Stimulated activated naive CD8-positive, alpha-beta T cell treated with anti-CD3 and anti-CD28 coated beads, Interleukin-15, Interleukin-2, amounts not matched to agents 100 U/mL and 50 U/mL, for 24 hours (primary cell): ENCODE measurements at regions not wholly inside any gene's neighbourhood (a gene's known extent, or its start where the extent isn't known, plus 50 kb on each side); places are given as distances from the start of the nearest gene placed in this dataset.

Experiments used
- ATAC-seq: fragments of 150-1000 bp; cut with Tn5 transposase; one replicate; pipeline ENCODE4 v1.10.0; 2021
- DNase-seq: peaks from one replicate; pipeline ENCODE4 v3.0.0; 2021

DNA sequence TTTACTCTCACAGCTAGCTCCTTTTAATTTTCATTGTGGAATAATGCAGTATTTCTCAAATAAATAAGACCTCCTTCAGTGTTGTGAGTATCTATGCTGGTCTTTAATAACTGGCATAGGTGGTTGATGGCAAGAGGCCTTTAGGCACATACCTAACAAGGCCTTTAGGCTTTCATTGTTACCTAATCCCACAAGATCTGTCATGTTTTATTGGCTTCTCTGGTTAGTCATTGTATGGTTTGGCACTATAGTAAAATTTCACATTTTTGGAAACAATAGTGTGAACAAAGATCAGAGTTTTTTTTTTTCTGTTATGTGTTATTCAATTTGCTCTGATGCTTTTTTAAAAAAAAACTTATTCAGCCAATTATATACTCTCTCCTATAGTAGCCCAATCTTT is 89.8 kb upstream of the NEUROD1 start:
- DNase-seq: no peak
- ATAC-seq: no peak

- ATAC-seq (no peak), DNase-seq (no peak)
Measured at GRCh38 chr2:181771356-181771755, 91.0 kb upstream of the NEUROD1 start.

DNA sequence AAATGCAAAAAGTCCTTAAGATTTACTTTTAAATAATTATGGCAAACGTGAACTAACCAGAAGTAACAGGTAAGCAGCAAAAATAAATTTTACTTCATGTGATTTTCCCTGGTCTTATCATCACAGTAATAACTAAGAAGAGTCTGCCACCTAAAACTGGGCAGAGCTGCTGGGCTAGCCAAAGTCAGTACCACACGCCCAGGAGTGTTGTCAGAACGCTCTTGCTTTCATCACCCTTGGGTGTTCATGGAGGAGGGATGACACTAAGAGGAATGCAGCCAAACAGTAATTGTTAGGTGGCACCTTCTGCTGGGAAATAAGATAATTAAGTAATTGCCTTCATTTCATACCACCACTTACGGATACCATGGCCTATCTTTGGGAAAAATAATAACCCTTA is 92.0 kb upstream of the NEUROD1 start:
- ATAC-seq: no peak

GRCh38 chr2:181772777-181773176 is 92.5 kb upstream of the NEUROD1 start:
- ATAC-seq: no peak
- no peak for DNase-seq

More for the DNA sequence above, 92.0 kb upstream of the NEUROD1 start:
- no peak for DNase-seq

DNA sequence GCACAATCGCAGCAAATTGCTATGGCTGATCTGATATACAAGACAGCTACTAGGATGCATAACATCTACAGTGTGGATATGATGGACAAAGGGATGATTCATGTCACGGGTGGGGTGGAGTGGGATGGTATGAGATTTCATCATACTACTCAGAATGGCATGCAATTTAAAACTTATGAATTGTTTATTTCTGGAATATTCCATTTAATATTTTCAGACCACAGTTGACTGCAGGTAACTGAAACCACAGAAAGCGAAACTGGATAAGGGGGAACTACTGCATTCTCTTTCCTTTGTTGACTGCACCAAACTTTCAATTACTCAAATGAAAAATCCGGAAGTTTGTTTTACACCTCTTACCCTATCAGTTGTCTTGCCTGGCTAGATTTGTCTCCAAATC is 94.4 kb upstream of the NEUROD1 start:
- ATAC-seq: no peak
- DNase-seq: no peak

- ATAC-seq (no peak), DNase-seq (no peak)
Measured at GRCh38 chr2:181776336-181776735, 96.0 kb upstream of the NEUROD1 start.

GRCh38 chr2:181777734-181778133 is 97.4 kb upstream of the NEUROD1 start:
- DNase-seq (no peak), ATAC-seq (no peak)

DNA sequence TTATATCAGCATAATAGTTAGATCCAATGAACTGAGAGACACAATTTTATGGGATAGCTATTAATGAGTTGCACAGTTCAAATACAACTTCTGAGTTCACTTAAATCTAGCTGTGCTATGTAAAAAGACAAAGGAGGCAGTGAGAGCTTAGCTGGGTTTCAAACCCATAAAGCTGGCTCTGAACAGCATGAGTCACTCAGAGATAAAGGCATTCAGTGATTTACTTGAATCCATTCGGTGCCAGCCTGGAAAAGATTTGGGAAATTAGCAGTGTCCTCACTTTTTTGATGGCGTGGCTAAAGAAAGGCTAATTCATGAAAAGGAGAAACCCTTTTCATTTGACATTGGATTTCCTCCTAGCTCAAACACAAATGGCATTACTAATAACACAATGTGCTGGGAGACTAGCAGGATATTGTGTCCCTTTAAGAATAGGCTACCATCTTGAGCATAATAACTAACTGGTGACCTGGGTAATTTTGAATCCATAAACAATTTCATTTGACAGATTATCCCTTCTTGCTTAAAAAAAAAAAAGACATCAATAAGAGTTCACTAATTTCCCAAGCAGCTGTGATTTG is 98.4 kb upstream of the NEUROD1 start:
- DNase-seq: no peak
- ATAC-seq: no peak

GRCh38 chr2:181779288-181780021 is 99.1 kb upstream of the NEUROD1 start:
- ATAC-seq (peak; percentile 14), DNase-seq (no peak)

DNA sequence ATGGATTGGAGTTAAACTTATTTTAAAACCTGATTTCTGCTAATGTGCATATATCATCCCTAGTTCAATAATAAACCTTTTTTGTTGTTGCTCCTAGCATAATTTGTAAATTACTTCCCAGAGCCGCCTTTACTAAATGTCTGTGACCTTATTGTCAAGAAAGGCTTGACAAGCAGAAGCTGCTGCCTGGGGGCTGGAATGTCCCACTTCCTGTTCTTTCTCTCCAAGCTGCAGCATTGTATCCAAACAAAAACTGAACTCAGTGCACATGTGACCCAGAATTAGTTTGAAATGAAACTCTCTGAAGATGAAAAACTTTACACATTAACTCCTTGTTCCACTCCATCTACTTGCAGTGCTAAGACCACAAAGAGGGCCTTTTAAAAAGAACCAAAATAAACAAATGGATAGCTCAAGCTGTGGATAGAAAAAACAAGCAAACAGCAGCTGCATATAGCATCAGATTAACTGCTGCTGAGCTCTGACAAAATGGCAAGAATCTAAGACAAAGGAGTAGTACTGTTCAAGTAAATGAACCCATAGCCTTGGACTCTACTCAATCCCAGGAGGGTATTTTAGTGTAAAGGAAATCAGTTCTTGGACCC is 99.8 kb upstream of the NEUROD1 start:
- DNase-seq (no peak), ATAC-seq (no peak)

GRCh38 chr2:181780657-181781056 is 100.3 kb upstream of the NEUROD1 start:
- ATAC-seq: no peak
- no peak for DNase-seq

- ATAC-seq: peak; percentile 23
- DNase-seq: no peak
Measured at GRCh38 chr2:181781078-181781786, 100.9 kb upstream of the NEUROD1 start.

DNA sequence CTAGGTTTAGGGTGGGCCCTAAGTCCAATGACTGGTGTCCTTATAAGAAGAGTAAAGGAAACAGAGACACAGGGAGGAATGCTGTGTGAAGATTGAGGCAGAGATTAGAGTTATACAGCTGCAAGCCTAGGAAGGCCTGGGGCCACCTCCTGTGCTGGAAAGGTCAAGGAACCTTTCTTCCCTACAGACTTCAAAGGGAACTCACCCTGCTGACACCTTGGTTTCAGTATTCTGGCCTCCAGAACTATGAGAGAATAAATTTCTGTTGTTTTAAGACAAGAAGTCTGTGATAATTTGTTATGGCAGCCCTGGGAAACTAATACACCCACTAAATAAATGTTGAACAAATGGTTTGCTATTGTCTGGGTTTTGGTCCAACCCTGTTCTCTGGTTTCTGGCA is 102.3 kb upstream of the NEUROD1 start:
- no peak for ATAC-seq
- DNase-seq: no peak

DNA sequence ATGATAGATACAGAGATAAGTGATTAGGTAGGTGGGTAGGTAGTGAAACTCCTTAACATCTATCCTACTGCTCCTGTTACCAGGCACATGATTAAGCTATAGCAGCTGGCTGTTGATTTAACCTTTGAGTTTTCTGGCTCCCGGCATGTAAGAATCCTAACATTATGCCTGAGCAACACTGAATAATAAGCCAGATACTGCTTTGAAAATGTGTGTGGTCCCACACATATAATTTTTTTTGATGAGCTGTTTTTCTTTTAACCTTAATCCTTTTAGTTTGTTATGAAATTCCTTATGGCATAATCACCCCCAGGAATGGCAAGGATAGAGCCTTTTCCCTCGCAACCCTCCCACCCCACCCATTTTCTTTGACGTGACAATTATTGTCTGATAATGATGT is 104.2 kb upstream of the NEUROD1 start:
- DNase-seq: no peak

GRCh38 chr2:181785691-181786344 is 105.5 kb upstream of the NEUROD1 start:
- ATAC-seq: no peak
- no peak for DNase-seq

More for the DNA sequence above, 104.2 kb upstream of the NEUROD1 start:
- no peak for ATAC-seq

DNA sequence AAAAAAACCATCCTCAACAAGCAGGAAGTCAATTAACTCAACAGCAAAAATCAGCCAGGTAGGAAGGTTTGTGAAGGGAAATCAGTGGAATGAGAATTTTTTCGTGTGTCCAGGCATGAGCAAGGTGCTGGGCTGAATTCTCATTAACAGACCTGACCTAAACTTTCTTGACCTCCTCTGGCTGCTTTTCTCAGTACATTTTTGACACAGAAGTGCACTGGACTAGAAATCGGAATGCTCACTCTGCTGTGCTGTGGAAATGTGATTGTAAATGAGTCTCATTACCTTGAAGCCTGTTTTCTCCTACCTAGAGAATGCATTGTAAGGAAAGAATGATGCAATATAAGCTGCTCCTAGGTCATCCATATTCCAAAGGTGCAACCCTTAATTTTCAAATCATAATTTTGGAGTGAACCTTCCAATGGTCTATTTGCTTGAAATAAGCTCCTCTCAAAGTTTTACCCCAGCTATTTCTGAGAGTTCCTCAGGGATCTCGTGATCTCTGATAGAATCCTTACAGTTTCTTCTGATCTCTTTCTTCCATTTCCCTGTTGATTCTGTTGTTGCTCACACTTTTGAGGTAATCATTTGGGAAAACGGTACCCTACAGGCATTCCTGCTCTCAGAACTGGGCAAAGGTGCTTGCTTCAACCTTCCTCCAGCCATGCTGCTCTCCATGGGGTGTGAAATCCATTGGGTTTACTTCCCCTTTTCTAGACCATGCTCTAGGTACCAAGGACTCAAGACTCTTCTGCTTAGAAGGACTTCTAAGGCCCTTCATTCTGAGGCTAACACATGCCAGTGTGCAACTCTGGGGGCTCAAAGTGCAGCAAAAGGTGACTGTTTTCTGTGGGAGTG is 104.9 kb upstream of the ITPRID2 start:
- no peak for DNase-seq
- no peak for ATAC-seq

GRCh38 chr2:181787310-181788048 is 104.1 kb upstream of the ITPRID2 start:
- no peak for ATAC-seq
- DNase-seq: no peak

GRCh38 chr2:181788897-181789555 is 102.5 kb upstream of the ITPRID2 start:
- ATAC-seq (no peak), DNase-seq (no peak)

DNA sequence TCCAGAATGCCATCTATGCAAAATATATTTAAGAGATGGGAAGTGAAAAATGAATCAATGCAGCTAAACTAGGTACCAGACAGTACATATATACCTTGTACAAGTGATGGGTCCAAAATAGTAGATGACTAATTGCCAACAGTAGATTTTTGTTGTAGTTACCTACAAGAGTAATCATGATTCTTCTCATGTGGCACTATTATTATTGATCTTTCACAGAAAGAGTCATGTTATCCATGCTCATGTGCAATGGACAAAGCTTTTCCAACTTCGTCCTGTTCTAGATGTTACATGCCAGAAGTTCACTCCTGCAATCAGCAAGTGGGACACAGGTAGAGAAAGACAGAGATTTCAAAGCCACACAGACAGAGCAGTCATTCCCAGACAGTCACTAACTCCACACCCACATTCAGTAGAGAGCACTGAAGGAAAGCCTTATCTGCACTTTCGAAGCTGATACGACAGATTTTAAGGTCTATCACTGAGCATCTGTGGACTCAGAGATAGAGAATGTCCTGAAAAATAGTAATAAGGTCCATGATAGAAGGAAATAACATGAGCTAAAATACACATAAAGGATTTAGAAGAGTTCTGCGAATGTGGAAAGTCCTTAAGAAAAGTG is 101.6 kb upstream of the ITPRID2 start:
- no peak for ATAC-seq
- DNase-seq: no peak
